Stimulated activated naive B cell treated with anti-CD40 and anti-IgM and Interleukin-4, amounts not matched to agents 10 μg/mL and 1 μg/mL and 100 μg/mL, for 72 hours (primary cell): ENCODE measurements at regions not wholly inside any gene's neighbourhood (a gene's known extent, or its start where the extent isn't known, plus 50 kb on each side); places are given as distances from the start of the nearest gene placed in this dataset.
A peak's percentile ranks its signal among the peaks of the same experiment; 100 is the strongest.

Experiments
- ATAC-seq, 2 donors: fragments of 150-1000 bp; cut with Tn5 transposase; replicated peaks; 2 replicates each; pipeline ENCODE4 v1.10.0; 2021; ENCODE audit warnings: moderate library complexity in 1 of 2
- DNase-seq: peaks from one replicate; pipeline ENCODE4 v3.0.0; 2021
- H3K27ac Mint-ChIP-seq: one replicate; pipeline ENCODE4 v1.8.0; 2022; ENCODE audit warnings: mild to moderate bottlenecking, mixed read lengths
- H3K27me3 Mint-ChIP-seq, 2 donors: one replicate each; pipeline ENCODE4 v1.8.0; 2022; ENCODE audit warnings: mixed read lengths in 2 of 2
- H3K36me3 Mint-ChIP-seq, 2 donors: one replicate each; pipeline ENCODE4 v1.8.0; 2022; ENCODE audit warnings: mixed read lengths in 2 of 2, mild to moderate bottlenecking in 1 of 2
- H3K4me1 Mint-ChIP-seq, 2 donors: one replicate each; pipeline ENCODE4 v1.8.0; 2022; ENCODE audit warnings: mixed read lengths in 2 of 2, mild to moderate bottlenecking in 1 of 2
- H3K4me3 Mint-ChIP-seq, 2 donors: one replicate each; pipeline ENCODE4 v1.8.0; 2022; ENCODE audit warnings: mild to moderate bottlenecking in 2 of 2, mixed read lengths in 2 of 2, moderate library complexity in 1 of 2
- H3K9me3 Mint-ChIP-seq, 2 donors: one replicate each; pipeline ENCODE4 v1.8.0; 2022; ENCODE audit warnings: mixed read lengths in 2 of 2, mild to moderate bottlenecking in 1 of 2

- Mint-ChIP-seq H3K36me3 (peaks cover 0 to 6% of the 10 kb centered on the region in 2 donors), H3K4me1 (peaks cover 3 to 5% of the 10 kb centered on the region in 2 donors), H3K9me3 (peaks cover 0 to 1% of the 10 kb centered on the region in 2 donors), H3K4me3 (no peak overlapping the region), H3K27me3 (no peaks in the 10 kb centered on the region), H3K27ac (no peak overlapping the region)
- ATAC-seq = no peak
- no peak for DNase-seq
Observed at GRCh38 chr3:156760333-156760732, 65.8 kb upstream of the LEKR1 start.

- Mint-ChIP-seq H3K36me3 (peaks cover 0 to 6% of the 10 kb centered on the region in 2 donors), H3K9me3 (peaks cover 0 to 1% of the 10 kb centered on the region in 2 donors), H3K27ac (peak overlapping the region; percentile 16), H3K27me3 (no peaks in the 10 kb centered on the region), H3K4me3 (no peak overlapping the region), H3K4me1 (peaks cover 3 to 5% of the 10 kb centered on the region in 2 donors)
- DNase-seq (no peak), ATAC-seq (no peak)
Observed at GRCh38 chr3:156761007-156761406, 65.1 kb upstream of the LEKR1 start.

- Mint-ChIP-seq H3K9me3 (peaks cover 0 to 1% of the 10 kb centered on the region in 2 donors), H3K27ac (no peak overlapping the region), H3K27me3 (no peaks in the 10 kb centered on the region), H3K4me3 (no peak overlapping the region), H3K4me1 (peaks cover 3 to 5% of the 10 kb centered on the region in 2 donors), H3K36me3 (peaks cover 0 to 6% of the 10 kb centered on the region in 2 donors)
- no peak for ATAC-seq
- DNase-seq = no peak
Observed at GRCh38 chr3:156761713-156762451, 64.3 kb upstream of the LEKR1 start.

- peaks cover 3 to 5% of the 10 kb centered on the region in 2 donors for H3K4me1 Mint-ChIP-seq
- H3K36me3 Mint-ChIP-seq = peaks cover 0 to 6% of the 10 kb centered on the region in 2 donors
- no peak for DNase-seq
- no peak overlapping the region for H3K4me3 Mint-ChIP-seq
- ATAC-seq = no peak
- H3K27me3 Mint-ChIP-seq = no peaks in the 10 kb centered on the region
- no peak overlapping the region for H3K27ac Mint-ChIP-seq
- H3K9me3 Mint-ChIP-seq = peaks cover 0 to 1% of the 10 kb centered on the region in 2 donors
Observed at GRCh38 chr3:156762631-156763185, 63.4 kb upstream of the LEKR1 start.

- H3K4me3 Mint-ChIP-seq = no peak overlapping the region
- ATAC-seq (no peak), DNase-seq (no peak)
- no peaks in the 10 kb centered on the region for H3K36me3 Mint-ChIP-seq
- H3K27me3 Mint-ChIP-seq = no peaks in the 10 kb centered on the region
- H3K27ac Mint-ChIP-seq = no peak overlapping the region
- H3K4me1 Mint-ChIP-seq = peaks cover 3 to 5% of the 10 kb centered on the region in 2 donors
- H3K9me3 Mint-ChIP-seq = no peaks in the 10 kb centered on the region
Observed at GRCh38 chr3:156763386-156763785, 62.8 kb upstream of the LEKR1 start.

- H3K27ac Mint-ChIP-seq = no peak overlapping the region
- ATAC-seq = no peak
- no peaks in the 10 kb centered on the region for H3K36me3 Mint-ChIP-seq
- peaks cover 3 to 5% of the 10 kb centered on the region in 2 donors for H3K4me1 Mint-ChIP-seq
- H3K9me3 Mint-ChIP-seq = no peaks in the 10 kb centered on the region
- DNase-seq = no peak
- no peaks in the 10 kb centered on the region for H3K27me3 Mint-ChIP-seq
- H3K4me3 Mint-ChIP-seq = no peak overlapping the region
Observed at GRCh38 chr3:156763931-156764720, 62.0 kb upstream of the LEKR1 start.

- Mint-ChIP-seq H3K36me3 (no peaks in the 10 kb centered on the region), H3K9me3 (no peaks in the 10 kb centered on the region), H3K4me1 (peaks cover 3 to 5% of the 10 kb centered on the region in 2 donors), H3K4me3 (no peak overlapping the region), H3K27ac (no peak overlapping the region), H3K27me3 (no peaks in the 10 kb centered on the region)
- no peak for ATAC-seq
- no peak for DNase-seq
Observed at GRCh38 chr3:156764751-156765150, 61.4 kb upstream of the LEKR1 start.

GRCh38 chr3:156768390-156768789 lies 57.8 kb upstream of the LEKR1 start:
- DNase-seq (no peak), ATAC-seq (no peak)
- no peaks in the 10 kb centered on the region for H3K36me3 Mint-ChIP-seq
- H3K27ac Mint-ChIP-seq = no peak overlapping the region
- no peaks in the 10 kb centered on the region for H3K27me3 Mint-ChIP-seq
- H3K9me3 Mint-ChIP-seq = no peaks in the 10 kb centered on the region
- H3K4me1 Mint-ChIP-seq = peaks cover 3 to 5% of the 10 kb centered on the region in 2 donors
- no peak overlapping the region for H3K4me3 Mint-ChIP-seq

GRCh38 chr3:156769721-156770654 lies 56.2 kb upstream of the LEKR1 start:
- ATAC-seq (no peak), DNase-seq (no peak)
- peaks cover 0 to 1% of the 10 kb centered on the region in 2 donors for H3K36me3 Mint-ChIP-seq
- H3K9me3 Mint-ChIP-seq = peaks cover 0 to 2% of the 10 kb centered on the region in 2 donors
- H3K4me3 Mint-ChIP-seq = no peak overlapping the region
- no peaks in the 10 kb centered on the region for H3K27me3 Mint-ChIP-seq
- no peak overlapping the region for H3K27ac Mint-ChIP-seq
- peaks cover 0 to 2% of the 10 kb centered on the region in 2 donors for H3K4me1 Mint-ChIP-seq

GRCh38 chr3:156770699-156771414 lies 55.3 kb upstream of the LEKR1 start:
- peaks cover 0 to 1% of the 10 kb centered on the region in 2 donors for H3K36me3 Mint-ChIP-seq
- no peak overlapping the region for H3K4me3 Mint-ChIP-seq
- H3K9me3 Mint-ChIP-seq = peaks cover 0 to 2% of the 10 kb centered on the region in 2 donors
- no peaks in the 10 kb centered on the region for H3K27me3 Mint-ChIP-seq
- H3K4me1 Mint-ChIP-seq = peaks cover 0 to 2% of the 10 kb centered on the region in 2 donors
- no peak overlapping the region for H3K27ac Mint-ChIP-seq
- DNase-seq = no peak
- ATAC-seq = no peak

- peaks cover 6 to 7% of the 10 kb centered on the region in 2 donors for H3K4me1 Mint-ChIP-seq
- no peak for ATAC-seq
Observed at GRCh38 chr3:156772588-156773206, 53.5 kb upstream of the LEKR1 start.

GRCh38 chr3:156776031-156776430 lies 50.1 kb upstream of the LEKR1 start:
- H3K4me3 Mint-ChIP-seq = no peak overlapping the region
- H3K9me3 Mint-ChIP-seq = peaks cover 0 to 2% of the 10 kb centered on the region in 2 donors
- no peak for DNase-seq
- ATAC-seq = no peak
- H3K27me3 Mint-ChIP-seq = no peaks in the 10 kb centered on the region
- H3K27ac Mint-ChIP-seq = no peak overlapping the region
- H3K4me1 Mint-ChIP-seq = peaks cover 7 to 8% of the 10 kb centered on the region in 2 donors
- peaks cover 0 to 1% of the 10 kb centered on the region in 2 donors for H3K36me3 Mint-ChIP-seq

More at GRCh38 chr3:156772588-156773206, 53.5 kb upstream of the LEKR1 start:
- no peaks in the 10 kb centered on the region for H3K27me3 Mint-ChIP-seq
- H3K27ac Mint-ChIP-seq = no peak overlapping the region
- H3K36me3 Mint-ChIP-seq = peaks cover 0 to 1% of the 10 kb centered on the region in 2 donors
- H3K9me3 Mint-ChIP-seq = peaks cover 0 to 2% of the 10 kb centered on the region in 2 donors
- H3K4me3 Mint-ChIP-seq = no peak overlapping the region
- no peak for DNase-seq
